ENCODE measurements at regions not wholly inside any gene's neighbourhood (a gene's known extent, or its start where the extent isn't known, plus 50 kb on each side); places are given as distances from the start of the nearest gene placed in this dataset.
"Not testable (repeated sequence)": the region's sequence is repeated elsewhere in the genome, so short reads cannot be mapped to it uniquely, and the experiment has no call there.

DNA sequence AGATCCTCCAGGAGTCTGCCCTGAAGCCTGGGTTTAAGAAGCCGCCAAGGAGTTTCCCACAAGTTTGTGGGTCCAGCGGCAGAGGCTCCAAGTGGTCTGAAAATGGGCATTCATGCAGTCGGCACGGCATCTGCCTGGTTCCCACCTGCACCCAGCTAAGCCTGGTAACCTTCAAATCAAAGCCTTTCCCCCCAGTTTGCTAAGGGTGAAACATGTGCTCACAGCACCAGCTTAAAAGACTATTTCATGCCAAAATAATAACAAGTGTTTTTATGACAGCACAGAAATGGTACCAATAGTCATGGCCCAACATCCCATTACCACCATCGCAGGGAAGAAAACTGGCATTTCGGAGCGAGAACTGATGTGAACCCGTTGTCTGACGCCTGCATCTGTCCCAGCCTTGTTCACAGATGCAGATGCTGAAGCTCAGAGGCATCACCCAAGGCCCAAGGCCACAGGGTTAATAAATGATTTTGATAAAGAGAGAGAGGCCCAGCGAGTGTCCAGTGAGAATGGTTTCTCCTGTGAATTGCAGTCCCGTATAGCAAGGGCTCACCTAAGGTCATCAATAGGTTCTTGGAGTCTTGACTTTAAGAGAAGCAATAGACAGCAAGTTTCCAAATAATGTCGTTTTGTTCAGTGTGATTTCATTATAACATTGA is 188.0 kb upstream of the TPM1 start:
- no peak for DNase-seq (ENCODE audit: low read depth in 3 of 3)

DNA sequence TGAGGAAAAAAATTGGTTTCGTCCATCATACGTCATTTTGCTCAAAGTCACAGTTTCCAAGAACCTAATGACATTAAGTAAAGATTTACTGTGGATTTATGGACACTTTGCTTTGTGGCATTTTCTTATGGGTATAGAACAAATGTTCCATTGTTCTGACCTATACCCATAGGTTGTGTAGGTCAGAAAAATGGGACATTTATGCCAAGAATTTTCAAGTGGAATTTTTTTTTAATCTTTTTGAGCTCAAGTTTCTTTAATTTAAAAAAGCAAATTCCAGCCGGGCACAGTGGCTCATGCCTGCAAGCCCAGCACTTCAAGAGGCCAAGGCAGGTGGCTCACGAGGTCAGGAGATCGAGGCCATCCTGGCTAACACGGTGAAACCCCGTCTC is 187.5 kb upstream of the TPM1 start:
- no peak for DNase-seq (ENCODE audit: low read depth in 3 of 3)

DNA sequence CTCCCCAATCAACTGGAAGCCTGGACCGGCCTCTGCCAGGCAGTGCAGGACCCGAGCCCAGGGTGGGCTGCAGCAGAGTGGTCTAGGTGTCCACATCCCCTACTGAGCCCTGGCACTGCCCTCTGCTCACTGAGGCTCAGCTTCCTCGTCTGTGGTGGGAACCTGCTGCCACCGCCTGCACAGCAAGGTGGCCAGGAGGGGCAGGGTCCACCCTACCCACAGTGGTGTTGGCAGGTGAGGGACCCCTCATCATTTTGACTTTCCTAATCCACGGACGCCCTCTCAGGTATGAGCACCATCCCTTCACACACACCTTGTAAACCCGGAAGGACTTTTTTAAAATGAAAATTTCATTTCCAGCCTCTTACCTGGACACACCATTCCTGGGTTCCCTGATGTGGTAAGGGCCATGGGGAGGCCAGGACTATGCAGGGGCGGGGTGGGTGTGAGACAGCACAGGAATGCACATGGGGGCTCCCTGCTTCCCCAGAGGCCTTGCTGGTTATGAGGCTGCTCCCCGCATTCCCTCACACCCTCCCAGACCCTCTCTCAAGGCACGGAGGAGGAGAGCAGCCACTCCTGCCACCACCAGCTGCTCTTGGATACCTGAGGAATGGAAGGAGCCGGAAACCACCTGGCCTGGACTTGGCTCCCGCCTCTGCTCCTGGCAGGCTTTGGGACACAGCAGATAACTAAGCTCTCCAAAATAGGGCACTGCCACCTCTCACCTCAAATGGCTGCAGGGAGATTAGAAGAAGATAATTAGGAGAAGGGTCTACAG is 185.9 kb upstream of the TPM1 start:
- DNase-seq (ENCODE audit: low read depth in 3 of 3) = no peak

DNA sequence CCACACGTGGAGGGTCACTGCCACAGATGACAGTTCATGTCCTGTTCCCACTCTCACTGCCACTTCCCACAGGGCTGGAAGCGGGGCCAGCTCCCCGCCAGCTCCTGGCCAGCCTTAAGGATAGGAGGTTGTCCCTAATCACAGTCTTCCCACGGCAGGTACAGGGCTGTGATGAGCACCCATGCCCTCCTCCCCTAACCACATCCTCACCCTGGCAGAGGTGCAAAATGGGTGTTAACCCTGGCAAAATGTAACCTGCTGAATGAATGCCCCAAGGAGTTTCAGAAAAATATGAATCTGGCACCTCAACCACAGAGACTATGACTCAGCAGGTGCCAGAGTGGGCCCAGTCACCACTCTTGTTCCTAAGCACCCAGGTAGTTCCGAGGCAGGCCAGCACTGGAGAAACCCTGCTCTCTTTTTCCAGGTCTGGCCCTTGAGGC is 185.1 kb upstream of the TPM1 start:
- no peak for DNase-seq (ENCODE audit: low read depth in 3 of 3)

DNA sequence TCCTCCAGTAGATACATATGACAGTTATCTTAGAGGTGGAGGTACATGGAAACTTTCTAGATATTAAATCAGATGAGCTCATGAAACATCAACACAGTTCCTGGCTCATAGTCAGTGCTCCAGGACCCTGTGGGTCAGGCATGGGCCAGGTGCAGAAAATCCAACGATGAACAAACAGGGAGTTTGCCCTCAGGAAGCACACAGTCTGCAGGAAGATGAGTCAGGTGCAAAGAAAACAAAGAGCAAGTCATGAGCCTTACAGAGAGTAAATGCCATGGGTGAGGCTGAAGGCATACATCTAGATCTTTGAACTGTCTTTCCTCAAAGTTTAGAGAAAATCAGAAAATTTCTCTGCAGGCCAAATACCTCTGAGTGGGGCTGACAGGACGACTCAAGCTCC is 184.2 kb upstream of the TPM1 start:
- no peak for DNase-seq (ENCODE audit: low read depth in 3 of 3)

DNA sequence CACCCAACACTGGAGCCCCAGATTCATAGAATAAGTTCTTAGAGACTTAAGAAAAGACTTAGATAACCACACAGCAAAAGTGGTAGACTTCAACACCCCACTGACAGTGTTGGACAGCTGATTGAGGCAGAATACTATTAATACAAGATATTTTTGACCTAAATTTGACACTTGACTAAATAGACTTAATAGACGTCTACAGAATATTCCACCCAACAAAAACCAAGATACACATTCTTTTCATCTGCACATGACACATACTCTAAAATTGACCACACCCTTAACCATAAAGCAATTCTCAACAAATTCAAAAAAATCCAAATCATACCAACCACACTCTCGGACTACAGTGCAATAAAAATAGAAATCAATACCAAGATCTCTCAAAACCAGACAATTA is 179.8 kb upstream of the TPM1 start:
- DNase-seq (ENCODE audit: low read depth in 3 of 3) = no peak

DNA sequence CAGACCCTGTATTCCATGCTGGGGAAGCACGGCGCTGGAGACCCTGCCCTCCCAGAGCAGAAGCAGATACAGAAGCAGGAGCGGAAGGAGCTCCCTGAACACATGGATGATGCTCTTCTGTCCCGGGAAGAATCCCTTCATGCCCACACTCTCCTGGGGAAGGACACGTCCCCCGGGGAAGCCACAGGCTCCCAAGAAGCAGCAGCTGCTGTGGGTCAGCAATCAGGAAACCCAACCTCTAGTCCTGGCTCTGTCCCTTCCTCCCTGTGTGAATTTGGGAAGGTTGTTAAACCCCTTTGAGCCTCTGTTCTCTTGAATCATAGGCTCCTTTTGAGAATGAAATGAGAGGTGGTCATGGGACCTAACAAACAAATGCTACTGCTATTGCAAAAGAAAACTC is 176.2 kb upstream of the TPM1 start:
- no peak for DNase-seq (ENCODE audit: low read depth in 3 of 3)

DNA sequence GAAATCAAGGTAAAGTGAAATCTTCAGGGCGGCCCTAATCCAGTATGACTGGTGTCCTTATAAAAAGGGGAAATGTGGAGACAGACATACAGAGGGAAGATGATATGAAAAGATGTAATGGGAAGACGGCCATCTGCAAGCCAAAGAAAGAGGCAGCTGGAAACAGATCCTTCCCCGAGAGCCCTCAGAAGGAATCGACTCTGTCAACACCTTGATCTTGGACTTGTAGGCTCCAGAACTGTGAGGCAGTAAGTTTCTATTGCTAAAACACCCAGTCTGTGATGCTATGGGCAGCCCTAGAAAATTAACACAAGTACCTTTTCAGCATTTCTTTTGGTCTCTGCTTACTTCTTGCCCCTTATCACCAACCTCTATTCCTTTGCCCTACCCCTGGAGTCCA is 174.7 kb upstream of the TPM1 start:
- no peak for DNase-seq (ENCODE audit: low read depth in 3 of 3)

DNA sequence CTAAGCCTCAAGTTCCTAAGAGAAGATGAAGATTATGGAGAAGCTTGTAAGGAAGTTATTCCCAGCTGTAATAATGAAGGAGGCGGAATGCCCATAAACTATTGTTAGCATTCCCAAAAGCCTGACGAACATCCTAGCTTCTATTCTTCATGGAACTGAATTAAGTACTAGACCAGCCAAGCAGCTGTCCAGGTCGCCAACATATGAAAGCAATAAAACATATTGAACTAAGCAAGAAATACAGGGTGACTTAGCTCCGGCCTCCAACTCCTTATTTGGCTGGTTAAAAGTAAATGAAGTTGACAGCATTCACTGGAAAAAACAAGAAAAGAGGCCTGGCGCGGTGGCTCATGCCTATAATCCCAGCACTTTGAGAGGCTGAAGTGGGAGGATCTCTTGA is 174.0 kb upstream of the TPM1 start:
- DNase-seq (ENCODE audit: low read depth in 3 of 3) = no peak

DNA sequence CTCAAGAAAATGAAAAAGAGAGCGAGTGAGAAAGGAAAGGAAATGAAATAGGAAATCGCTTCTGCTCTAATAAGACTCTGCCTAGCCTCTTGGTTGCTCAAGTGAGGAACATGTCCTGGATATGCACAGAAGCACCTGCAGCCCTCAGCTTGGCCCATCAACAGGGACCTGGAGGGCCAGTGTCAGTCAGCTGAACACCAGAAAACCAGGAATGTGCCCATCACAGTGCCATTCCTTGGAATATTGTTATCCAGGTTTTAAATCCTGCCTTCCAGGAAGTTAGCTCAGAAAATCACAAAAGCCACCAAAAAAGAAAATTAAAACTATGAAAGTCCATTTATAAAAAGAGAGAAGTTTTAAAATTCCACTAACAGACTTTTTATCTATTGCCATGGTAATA is 173.4 kb upstream of the TPM1 start:
- no peak for DNase-seq (ENCODE audit: low read depth in 3 of 3)

DNA sequence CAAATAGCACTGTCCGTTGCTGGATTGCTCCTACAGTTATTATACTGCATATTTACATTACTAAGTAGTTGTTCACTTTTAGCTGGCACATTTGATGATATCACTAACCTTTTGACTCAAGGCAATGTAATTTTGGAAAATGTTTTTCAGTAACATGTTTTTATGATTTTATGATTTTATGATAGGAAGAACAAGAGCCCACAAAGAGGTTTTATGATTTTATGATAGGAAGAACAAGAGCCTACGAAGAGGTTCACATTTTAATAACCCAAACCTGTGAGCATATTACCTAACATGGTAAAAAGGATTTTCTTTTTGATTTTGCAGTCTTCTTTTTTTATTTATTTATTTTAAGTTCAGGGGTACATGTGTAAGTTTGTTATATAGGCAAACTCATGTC is 172.3 kb upstream of the TPM1 start:
- DNase-seq (ENCODE audit: low read depth in 3 of 3) = no peak

DNA sequence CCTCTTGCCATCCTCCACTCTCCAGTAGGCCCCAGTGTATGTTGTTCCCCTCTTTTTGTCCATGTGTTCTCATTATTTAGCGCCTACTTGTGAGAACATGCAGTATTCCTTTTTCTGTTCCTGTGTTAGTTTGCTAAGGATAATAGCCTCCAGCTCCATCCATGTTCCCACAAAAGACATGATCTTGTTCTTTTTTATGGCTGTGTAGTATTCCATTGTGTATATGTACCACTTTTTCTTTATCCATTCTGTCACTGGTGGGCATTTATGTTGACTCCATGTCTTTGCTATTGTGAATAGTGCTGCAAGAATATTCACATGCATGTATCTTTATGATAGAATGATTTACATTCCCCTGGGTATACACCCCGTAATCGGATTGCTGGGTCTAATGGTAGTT is 171.8 kb upstream of the TPM1 start:
- not testable (repeated sequence) for DNase-seq (ENCODE audit: low read depth in 3 of 3)

DNA sequence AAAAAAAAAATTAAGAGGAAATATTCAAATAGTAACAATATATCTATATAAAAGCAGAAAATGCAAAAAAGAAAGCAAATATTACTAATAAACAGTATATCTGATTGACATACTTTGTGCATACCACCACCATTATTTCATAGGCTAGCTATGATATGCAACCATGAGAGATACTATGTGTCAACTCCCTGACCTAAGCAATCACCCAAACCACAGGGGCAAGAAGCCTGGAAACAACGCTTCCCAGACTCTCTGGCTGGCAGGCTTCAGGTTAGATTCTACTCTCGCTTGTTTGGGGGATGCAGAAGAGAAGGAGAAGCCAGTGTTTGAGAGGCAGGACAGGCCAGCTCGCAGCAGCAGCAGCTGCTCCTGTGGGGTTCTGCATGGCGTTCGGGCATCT is 169.3 kb upstream of the TPM1 start:
- DNase-seq (ENCODE audit: low read depth in 3 of 3) = no peak

DNA sequence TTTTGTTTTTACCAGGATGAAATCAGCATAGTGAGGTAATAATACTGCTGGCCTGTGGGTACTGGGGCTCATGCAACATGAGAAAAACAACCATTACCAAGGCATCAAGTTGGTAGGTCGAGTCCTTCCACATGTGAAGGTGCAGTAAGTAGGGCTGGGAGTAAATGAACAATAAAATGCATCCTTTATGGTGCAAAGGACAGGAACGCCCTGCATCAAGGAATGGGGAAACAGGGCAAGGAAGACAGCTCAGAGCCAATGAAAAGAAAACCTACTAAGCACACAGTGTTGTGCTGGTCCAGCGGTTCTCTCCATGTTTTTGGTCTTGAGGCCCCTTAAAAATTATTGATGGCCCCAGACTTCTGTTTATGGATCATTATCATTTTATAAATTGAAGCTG is 168.5 kb upstream of the TPM1 start:
- no peak for DNase-seq (ENCODE audit: low read depth in 3 of 3)

DNA sequence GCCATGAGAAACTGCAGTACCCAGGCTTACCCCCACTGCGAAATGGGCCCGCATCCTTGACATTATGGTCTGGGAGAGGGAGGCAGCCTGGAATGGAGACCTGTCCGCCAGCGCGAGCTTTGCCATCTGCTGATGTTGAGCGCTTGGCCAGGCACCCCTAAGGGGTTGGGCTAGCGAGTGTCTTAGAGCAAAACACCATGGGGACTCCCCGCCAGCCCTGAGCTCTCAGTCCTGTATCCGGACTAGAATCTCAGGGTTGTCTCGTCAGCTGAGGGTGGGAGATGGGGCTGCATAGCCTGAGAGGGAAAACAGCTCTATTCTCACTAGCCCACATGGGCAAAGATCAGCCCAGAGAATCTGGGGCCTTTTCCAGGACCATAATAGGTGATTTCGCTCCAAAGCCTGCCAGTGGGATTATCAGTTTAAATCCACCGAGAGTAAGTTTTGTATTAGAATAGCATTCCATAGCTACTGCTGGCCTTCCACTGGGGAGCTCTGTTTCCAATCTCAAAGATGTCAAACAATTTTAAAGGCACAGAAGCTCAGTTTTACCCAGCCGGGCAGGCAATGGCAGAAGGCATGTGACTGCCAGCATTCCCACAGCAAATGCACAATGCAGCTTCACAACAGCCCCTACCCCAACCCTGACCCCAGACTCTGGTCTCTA is 167.5 kb upstream of the TPM1 start:
- DNase-seq (ENCODE audit: low read depth in 3 of 3) = no peak

DNA sequence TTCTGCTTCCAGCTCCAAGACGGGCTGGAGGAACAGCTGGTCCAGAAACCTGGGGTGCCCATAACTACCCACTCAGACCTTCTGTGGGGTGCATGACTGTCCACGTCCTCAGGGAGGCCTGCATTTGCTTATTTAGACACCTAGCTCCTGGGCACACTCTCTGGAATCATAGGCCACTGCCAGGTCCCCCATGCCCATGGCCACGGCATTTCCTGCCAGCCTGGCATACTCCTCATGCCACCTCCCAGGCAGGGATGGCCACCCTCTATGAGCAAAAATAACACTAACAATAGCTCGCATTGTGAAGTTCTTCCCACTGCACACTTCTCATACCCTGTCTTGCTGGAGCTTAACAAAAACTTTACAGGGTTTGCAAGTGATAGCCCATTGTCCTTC is 166.9 kb upstream of the TPM1 start:
- no peak for DNase-seq (ENCODE audit: low read depth in 3 of 3)

DNA sequence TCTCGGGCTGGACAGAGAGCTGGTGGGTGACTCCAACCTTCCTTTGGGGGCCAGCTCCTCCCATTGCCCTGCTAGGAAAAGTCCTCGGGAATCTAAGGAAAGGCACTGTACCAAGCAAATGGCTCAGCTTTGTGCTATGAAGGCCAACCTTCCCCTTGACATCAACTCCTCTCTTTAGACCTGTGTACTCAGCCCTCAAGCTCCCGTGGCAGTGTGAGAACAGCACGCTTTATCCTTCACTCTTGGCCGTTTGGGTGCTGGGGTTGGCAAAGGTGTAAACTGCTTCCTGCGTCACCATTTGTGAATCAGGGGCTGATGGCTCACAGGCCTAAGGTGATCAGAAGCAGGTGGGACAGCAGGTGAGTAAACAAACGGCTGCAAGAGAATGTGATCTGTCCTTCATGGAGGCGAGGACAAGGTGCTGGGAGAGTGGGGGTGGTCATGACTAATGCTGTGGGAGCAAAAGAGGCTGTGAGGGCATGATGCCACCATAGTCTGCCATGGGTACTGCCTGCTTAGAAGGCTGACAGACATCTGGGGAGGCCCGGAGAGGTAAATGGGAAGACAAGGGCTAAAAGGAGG is 165.2 kb upstream of the TPM1 start:
- no peak for DNase-seq (ENCODE audit: low read depth in 3 of 3)

DNA sequence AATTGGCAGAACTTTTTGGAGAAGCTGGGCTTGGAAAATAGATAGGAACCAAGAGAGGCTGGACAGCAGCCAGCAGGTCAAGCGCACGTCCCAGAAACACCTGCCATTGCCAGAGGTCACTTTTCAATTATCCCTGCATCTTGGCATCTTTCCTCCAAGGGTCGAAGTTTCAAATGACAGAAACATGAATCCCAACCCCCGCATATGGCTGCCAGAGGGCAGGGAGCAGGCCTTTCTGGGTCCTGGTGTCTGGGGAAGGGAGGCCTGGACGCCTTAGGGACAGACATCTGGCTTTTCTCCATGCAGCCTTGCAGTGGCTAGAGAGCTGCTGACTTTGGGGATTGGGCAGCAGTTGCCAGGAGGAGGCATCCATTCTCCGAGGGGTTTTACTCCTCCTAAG is 164.5 kb upstream of the TPM1 start:
- DNase-seq (ENCODE audit: low read depth in 3 of 3) = no peak

DNA sequence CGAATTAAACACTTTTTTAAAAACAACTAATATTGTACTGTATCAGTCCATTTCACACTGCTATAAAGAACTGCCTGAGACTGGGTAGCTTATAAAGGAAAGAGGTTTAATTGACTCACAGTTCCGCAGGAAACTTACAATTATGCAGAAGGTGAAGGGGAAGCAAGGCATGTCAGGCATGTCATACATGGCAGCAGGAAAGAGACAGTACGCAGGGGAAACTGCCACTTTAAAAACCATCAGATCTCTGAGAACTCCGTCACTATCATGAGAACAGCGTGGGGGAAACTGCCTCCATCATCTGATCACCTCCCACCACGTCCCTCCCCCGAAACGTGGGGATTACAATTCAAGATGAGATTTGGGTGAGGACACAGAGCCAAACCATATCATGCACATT is 162.8 kb upstream of the TPM1 start:
- no peak for DNase-seq (ENCODE audit: low read depth in 3 of 3)

DNA sequence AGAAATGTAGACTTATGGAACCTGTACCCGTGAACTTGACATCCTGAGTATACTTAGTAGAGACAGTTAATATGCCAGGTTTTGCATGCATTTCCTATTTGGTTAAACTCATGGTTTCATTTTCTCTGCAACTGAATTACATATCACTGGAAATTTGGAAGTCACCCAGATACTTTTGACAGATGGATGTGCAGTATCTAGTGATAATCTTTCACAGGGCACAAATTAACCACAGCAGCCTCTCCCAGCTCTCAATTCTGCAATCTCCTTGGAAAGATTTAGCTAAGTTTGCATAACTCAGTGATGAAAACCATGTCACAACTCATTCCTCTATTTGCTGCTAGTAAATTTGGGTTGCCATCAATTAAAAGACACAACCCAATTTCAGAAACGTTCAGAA is 162.3 kb upstream of the TPM1 start:
- no peak for DNase-seq (ENCODE audit: low read depth in 3 of 3)

DNA sequence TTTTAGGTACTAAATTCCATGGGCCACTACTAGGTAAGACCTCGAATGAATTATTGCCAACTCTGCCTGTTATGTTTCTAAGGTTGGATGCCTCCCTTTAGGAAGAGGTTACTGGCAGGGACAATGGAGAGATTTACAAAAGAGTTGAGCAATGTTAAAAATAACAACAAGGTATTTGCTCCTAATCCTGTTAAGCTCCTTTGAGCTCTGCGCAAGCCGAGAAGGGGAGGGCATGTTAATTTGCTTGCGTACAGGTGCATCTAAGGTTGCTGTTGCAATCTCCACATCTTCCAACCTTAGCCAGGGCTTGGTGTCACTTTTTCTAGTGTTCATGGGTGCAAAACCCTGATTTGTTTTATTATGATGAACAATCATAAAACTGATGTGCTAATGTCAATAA is 161.5 kb upstream of the TPM1 start:
- no peak for DNase-seq (ENCODE audit: low read depth in 3 of 3)

DNA sequence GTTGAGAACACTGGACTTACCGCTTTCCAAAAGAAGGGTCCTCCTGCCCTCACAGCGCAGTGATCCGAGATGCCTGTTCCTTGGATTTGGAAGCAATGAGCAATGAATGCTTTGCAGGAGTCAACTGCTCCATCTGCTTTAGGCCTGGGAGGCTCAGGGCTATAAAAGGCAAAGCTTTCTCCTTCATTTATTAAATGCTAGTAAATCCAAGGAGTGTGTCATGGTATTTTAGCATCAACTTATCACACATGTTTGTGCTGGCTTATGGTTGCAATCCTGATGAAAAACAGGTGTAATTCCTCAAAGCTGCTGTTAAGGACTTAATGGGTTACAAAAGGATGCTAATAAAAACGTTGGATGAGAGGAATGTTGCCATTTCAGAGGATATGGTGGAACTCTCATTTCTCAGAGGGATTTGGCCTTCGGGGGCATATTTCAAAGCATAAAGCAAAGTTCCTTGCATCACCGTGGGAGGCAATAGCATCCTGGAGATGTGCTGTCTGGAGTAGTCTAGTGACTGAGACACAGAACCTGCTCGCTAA is 158.5 kb upstream of the TPM1 start:
- no peak for DNase-seq (ENCODE audit: low read depth in 3 of 3)

Measured in stimulated activated CD4-positive, alpha-beta T cell treated with anti-CD3 and anti-CD28 coated beads, TNF-alpha, amount 100 ng/mL, for 48 hours (primary cell).